K562 (cell line): ENCODE measurements at regions not wholly inside any gene's neighbourhood (a gene's known extent, or its start where the extent isn't known, plus 50 kb on each side); places are given as distances from the start of the nearest gene placed in this dataset.

Experiments used
- ATF6 ChIP-seq: sonication (generic); formaldehyde crosslinking; IDR thresholded peaks from 2 replicates; pipeline ENCODE4 v1.4.0; 2020; ENCODE audit warnings: mild to moderate bottlenecking, missing genetic modification reagents
- CREB5 ChIP-seq: fragments of 250-450 bp; sonication (Bioruptor Pico); IDR thresholded peaks from 2 replicates; pipeline ENCODE4 v1.5.0; 2020; ENCODE audit warnings: mild to moderate bottlenecking
- EHMT2 ChIP-seq: fragments of 450-650 bp; IDR thresholded peaks from 2 replicates; pipeline ENCODE4 v1.6.1; 2018; ENCODE audit warnings: antibody characterized with exemption
- JUNB ChIP-seq: fragments of 450-650 bp; formaldehyde crosslinking; conservative IDR thresholded peaks from 2 replicates; pipeline ENCODE4 v1.4.0; 2020; ENCODE audit warnings: mild to moderate bottlenecking
- MBD2 ChIP-seq: sonication (generic); IDR thresholded peaks from 2 replicates; pipeline ENCODE4 v1.6.1; 2016; ENCODE audit warnings: low read depth, borderline replicate concordance
- POLR3G ChIP-seq: IDR thresholded peaks from 2 replicates; pipeline ENCODE4 v1.6.1; 2011; ENCODE audit not compliant: insufficient read length, insufficient replicate concordance; ENCODE audit errors: extremely low read depth
- RBM25 ChIP-seq: fragments of 200-400 bp; formaldehyde crosslinking; IDR thresholded peaks from 2 replicates; pipeline ENCODE4 v1.6.1; 2018; ENCODE audit warnings: low read length, low read depth, moderate library complexity; ENCODE audit not compliant: severe bottlenecking
- SIN3A ChIP-seq, 2 experiments: fragments of 150-350 bp in 1 of 2; IDR thresholded peaks; 2 replicates each; pipeline ENCODE4 v1.6.1; 2011 to 2016; ENCODE audit warnings: borderline replicate concordance in 2 of 2, low read depth in 2 of 2, low read length in 2 of 2, mild to moderate bottlenecking in 2 of 2, moderate library complexity in 2 of 2; ENCODE audit not compliant: control insufficient read depth in 1 of 2
- SMARCC2 ChIP-seq: fragments of 450-650 bp; IDR thresholded peaks from 2 replicates; pipeline ENCODE4 v1.6.1; 2017; ENCODE audit warnings: antibody characterized with exemption, moderate library complexity, mild to moderate bottlenecking, low read depth
- ZNF274 ChIP-seq: IDR thresholded peaks from 2 replicates; pipeline ENCODE4 v1.6.1; 2011; ENCODE audit warnings: low read depth, mild to moderate bottlenecking, low read length, moderate library complexity, borderline replicate concordance
- TF ChIP-seq, protein P1 (sequence below): fragments of 450-650 bp; IDR thresholded peaks from 2 replicates; pipeline ENCODE4 v1.6.1; 2016; ENCODE audit warnings: low read depth, mild to moderate bottlenecking, moderate library complexity

- TF ChIP-seq ATF6 (CRISPR knock-in tag) (no peak), JUNB (CRISPR knock-in tag) (no peak), EHMT2 (no peak), SMARCC2 (no peak), SIN3A (IDR thresholded peaks at IDR 0.05; ENCODE audit: borderline replicate concordance in 2 of 2, control insufficient read depth in 1 of 2, low read depth in 2 of 2, low read length in 2 of 2) (no peak), RBM25 (no peak), CREB5 (CRISPR knock-in tag) (no peak), POLR3G (no peak), ZNF274 (no peak), MBD2 (no peak)
- TF ChIP-seq, protein P1, sequence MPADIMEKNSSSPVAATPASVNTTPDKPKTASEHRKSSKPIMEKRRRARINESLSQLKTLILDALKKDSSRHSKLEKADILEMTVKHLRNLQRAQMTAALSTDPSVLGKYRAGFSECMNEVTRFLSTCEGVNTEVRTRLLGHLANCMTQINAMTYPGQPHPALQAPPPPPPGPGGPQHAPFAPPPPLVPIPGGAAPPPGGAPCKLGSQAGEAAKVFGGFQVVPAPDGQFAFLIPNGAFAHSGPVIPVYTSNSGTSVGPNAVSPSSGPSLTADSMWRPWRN: no peak
Measured at GRCh38 chr1:91603409-91603808, 102.8 kb downstream of the CDC7 start.
